HG03103 (cell line): ENCODE measurements at regions not wholly inside any gene's neighbourhood (a gene's known extent, or its start where the extent isn't known, plus 50 kb on each side); places are given as distances from the start of the nearest gene placed in this dataset.
"Not testable (repeated sequence)": the region's sequence is repeated elsewhere in the genome, so short reads cannot be mapped to it uniquely, and the experiment has no call there.

ENCODE experiments used
- ATAC-seq: cut with Tn5 transposase; IDR thresholded peaks from one replicate; pipeline ENCODE4 v1.9.1; 2021; ENCODE audit warnings: low read depth; ENCODE audit not compliant: unreplicated experiment

GRCh38 chr4:102397056-102397455 is 51.8 kb upstream of the SLC39A8 start:
- not testable (repeated sequence) for ATAC-seq

DNA sequence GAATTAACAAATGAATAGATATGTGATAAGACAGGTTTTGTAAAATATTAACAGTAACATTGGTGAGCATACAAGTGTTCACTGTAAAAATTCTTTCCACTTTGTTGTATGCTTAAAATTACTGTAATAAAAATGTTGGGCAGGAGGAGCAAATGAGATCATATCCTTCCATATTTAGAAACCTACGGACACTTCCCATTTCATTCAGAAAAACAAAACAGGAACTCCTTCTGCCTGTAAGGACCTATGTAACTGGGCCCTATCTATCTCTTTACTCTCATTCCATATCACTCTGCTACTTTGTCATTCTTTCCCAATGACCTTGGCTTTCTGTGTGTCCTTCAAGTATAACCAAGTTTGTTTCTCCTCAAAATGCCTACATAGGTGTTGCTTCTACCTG is 53.7 kb upstream of the SLC39A8 start:
- ATAC-seq, result no peak

DNA sequence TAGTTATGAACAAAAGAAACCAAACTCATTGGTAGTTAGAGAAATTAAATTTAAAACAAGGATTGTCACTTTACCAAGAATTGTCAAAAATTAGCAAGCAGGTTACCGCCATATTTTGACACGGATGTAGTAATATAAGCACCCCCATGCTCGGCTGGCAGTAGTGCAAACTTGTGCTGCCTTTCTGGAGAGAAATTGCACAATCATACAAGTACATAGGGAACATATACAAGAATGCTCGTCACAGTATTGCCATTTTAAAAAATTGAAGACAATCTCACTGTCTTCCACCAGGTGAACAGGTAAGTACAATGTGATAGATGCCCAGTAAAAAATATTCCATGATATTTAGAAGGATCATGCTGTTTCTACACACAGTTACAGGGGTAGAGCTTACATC is 55.6 kb upstream of the SLC39A8 start:
- no peak for ATAC-seq

DNA sequence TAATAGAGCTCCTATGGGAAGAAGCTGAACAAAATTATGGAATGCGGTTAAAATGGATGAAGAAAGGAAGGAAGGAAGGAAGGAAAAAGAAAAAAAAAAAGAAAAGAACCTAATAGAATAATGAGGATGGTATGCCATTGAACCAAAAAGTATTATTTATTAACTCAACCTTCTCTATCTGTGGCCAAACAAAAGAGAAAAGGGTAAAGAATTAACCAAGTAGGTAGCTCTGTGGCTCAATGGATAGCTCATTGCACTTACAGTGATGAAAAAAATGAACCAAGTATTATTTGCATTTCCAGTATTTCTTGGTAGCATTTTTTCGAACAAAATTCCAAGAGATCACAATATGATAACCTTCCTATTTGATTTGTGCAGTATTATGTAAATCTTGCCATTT is 56.9 kb upstream of the SLC39A8 start:
- no peak for ATAC-seq

DNA sequence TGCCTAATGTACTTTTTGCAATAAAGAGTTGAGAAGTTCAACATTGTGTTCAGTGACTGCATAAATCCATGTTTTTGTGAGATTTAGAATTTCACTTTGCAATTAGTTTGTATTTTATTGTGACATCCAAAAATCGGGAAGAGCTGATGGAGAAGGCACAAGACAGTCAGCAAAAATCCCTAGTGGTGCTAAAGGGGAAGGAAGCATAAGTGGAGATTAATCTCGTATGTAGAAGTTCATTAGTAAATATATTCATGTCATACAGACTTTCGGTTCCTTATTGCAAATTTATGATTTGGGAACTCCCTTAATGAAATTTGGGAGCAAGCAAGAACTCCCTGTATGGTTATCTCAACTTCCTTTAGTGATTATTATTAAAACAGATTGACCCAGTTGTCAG is 57.8 kb upstream of the SLC39A8 start:
- no peak for ATAC-seq

- ATAC-seq, result no peak
Measured at GRCh38 chr4:102404431-102404969, 59.2 kb upstream of the SLC39A8 start.

- no peak for ATAC-seq
Measured at GRCh38 chr4:102405821-102406401, 60.6 kb upstream of the SLC39A8 start.

- not testable (repeated sequence) for ATAC-seq
Measured at GRCh38 chr4:102410884-102411283, 65.6 kb upstream of the SLC39A8 start.

GRCh38 chr4:102411408-102411807 is 66.1 kb upstream of the SLC39A8 start:
- no peak for ATAC-seq

- no peak for ATAC-seq
Measured at GRCh38 chr4:102416765-102417164, 71.5 kb upstream of the SLC39A8 start.

DNA sequence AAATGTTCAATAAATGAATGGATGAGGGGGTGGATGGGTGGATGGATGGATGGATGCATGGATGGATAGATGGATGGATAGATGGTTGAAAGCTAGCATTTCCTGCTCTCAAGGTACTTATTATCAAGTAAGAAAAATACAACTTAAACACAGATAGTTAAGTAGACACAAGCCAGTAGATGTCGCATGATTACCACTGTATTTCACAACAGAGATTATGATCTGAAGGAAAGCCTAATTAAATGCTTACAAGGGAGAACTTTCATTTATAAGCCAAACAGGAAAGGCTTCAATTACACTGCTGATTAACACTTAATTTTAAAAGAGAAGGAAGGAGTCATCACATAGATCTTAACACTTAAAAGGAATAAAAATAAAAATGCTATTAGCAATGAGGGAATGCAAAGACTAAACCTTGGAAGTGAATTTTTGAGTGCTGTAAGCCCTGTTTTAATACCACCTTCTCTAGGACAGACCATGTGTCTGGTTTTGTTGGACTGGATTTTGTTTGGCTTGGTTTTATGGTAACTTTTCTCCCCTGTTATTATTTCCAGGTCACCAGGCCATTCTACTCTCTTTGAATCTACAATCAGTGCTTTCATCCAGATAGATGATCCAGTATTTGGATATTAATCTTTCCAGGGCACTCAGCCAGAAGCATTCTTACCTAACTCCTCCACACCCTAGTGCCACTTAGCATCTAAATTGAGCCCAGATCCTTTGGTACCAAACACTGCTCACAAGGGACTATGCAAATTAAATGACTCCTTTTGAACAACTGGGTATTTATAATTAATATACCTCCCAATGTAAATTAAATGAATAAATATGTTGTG is 75.5 kb upstream of the SLC39A8 start:
- ATAC-seq, result no peak

DNA sequence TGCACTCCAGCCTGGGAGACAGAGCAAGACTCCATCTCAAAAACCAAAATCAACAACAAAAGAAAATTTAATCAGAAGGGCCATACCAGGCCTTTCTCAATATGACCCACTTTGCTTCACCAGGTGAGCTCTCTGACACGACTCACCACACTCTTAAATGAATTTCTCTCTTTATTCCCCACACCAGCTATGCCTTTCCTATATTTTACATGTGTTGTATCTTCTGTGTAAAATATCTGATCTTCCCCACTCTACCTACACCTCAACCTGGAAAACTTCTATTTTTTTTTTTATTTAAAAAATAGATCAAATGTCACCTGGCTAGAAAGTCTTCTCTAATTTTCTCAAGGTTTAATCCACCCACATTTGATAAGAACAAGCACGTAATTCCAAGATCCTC is 77.6 kb upstream of the SLC39A8 start:
- no peak for ATAC-seq

- no peak for ATAC-seq
Measured at GRCh38 chr4:102423375-102423774, 77.8 kb upstream of the NFKB1 start.

DNA sequence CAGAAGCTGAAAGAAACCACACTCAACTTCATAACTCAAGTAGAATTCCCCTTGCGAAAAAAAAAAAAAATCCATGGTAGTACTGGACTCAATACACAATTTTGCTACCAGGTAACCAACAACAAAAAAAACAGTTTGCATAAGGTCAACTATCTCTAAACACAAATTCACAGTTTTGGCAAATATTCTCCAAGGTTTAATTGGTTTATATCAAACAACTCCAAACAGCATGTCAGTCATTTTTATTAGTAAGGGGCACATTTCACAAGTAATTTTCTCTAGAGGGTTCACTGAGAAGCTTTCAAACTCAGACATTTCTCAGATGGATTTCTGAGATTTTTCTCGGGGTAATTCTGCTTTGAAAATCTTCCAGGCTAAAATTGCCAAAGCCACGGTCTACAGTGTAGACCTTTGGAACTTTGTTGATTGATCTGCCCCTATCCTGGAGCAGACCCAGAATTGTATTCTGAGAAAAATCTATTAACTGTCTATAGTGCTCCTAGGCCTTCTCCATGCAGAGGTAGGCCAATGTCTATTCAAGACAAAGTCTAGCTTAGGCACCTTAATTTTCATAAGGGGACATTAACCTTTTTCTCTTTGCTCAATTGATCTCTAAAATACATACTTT is 73.7 kb upstream of the NFKB1 start:
- ATAC-seq, result no peak

DNA sequence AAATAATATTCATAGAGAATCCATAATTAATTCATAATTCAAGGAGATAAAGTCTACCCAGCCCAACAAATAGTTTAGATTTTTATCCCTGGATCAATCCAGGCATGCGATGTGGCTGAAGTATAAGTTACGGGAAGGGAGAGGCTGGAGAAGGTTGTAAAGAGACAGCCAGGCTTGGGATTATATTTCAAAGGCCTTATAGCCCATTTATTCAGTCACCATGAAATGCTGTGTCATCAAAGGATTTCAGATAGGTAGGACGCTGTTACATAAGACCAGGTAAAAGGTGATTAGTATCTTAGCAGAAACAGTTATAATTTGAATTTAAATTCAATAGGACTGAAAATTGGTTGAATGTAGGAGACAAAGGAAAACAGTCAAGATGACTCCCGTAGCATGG is 73.0 kb upstream of the NFKB1 start:
- no peak for ATAC-seq

DNA sequence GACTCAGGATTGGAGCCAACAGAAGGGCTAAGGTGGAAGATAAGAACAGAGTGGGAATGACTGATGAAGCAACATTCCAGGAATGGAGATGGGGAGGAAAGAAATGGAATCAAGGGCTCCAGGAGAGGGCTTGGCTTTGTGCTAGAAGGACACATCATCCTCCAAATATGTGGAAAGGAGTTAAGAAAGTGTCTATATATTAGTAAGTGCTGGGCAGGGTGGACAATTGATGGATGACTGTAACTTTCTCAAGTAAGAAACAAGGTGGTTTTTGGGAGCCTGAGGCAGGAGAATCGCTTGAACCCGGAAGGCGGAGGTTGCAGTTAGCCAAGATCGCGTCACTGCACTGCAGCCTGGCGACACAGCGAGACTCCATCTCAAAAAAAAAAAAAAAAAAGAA is 71.6 kb upstream of the NFKB1 start:
- ATAC-seq, result no peak

- peak; percentile 23 for ATAC-seq
Measured at GRCh38 chr4:102430461-102430910, 70.7 kb upstream of the NFKB1 start.

GRCh38 chr4:102431608-102431961 is 69.6 kb upstream of the NFKB1 start:
- no peak for ATAC-seq

DNA sequence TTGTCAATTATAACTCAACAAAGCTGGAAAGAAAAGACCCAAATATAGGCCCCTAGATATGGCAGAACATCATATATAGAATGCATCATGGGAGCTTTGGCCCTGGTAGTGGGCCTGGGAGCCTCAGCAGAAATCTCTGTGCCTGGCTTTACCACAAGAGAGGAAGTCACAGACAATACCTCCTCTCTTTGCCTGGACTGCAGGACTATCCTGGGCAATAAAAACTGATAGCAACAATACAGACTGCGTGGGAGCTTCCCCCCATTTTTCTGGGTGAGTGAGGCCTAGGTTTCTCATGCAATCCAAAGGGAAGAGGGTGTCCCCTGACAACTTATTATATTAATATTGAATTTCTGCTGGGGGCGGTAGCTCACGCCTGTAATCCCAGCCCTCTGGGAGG is 64.0 kb upstream of the NFKB1 start:
- ATAC-seq, result no peak

GRCh38 chr4:102438396-102439235 is 62.5 kb upstream of the NFKB1 start:
- ATAC-seq, result no peak

- no peak for ATAC-seq
Measured at GRCh38 chr4:102439236-102439614, 61.9 kb upstream of the NFKB1 start.
